SIG-M5 treated with dmso at 0.1 percent for 504 hours (cell line): ENCODE measurements at regions not wholly inside any gene's neighbourhood (a gene's known extent, or its start where the extent isn't known, plus 50 kb on each side); places are given as distances from the start of the nearest gene placed in this dataset.

Experiments used
- DNase-seq: peaks from one replicate; lab custom pipeline; 2025; ENCODE audit not compliant: unreplicated experiment; lab: John Stamatoyannopoulos, UW

DNA sequence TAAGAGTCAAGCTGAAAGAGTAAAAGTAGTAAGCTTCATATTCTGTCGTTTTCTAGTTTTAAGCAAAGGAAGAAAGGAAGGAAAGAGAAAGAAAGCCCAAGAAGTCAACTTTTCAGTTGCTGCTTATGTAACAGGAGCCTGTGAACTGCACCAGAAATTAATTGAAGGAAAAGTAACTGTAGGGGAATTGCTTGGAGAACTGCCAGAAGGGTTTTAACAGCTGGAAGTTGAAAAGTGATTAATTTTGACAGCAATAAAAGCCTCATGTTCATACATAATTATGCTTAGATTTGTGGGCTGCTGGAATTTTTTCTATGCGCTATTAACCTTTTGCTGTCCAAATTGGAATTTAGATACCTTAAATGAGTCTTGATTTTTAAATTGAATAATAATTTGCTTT, 255.7 kb downstream of the ENC1 start:
- no peak for DNase-seq

DNA sequence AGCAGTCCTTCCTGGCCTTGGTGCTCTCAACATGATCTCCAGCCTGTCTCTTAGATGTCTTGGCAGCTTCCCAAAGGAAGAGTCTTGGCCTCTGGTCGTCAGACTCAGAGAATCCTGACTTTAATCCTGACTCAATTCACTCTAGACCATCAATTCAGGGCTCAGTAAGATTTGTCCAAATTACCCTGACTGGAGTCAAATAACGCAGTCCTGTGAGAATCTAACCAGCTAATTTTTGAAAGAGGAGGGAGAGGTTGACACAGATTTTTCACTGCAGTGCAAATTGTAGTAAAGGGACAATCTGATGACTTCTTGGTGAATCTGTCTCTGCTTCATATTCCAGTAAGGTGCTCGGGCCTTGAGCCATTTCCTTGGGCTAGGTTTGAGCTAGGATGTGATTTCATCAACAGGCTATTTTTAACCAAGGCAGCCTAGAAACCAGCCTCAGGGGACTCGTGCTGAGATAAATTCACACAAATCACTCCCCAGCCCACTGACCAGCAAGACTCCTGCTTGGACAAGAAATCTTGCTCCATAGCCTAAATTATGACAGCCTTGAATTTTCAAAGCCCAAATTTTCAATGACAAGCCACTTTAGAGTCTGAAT, 257.4 kb downstream of the ENC1 start:
- no peak for DNase-seq

DNA sequence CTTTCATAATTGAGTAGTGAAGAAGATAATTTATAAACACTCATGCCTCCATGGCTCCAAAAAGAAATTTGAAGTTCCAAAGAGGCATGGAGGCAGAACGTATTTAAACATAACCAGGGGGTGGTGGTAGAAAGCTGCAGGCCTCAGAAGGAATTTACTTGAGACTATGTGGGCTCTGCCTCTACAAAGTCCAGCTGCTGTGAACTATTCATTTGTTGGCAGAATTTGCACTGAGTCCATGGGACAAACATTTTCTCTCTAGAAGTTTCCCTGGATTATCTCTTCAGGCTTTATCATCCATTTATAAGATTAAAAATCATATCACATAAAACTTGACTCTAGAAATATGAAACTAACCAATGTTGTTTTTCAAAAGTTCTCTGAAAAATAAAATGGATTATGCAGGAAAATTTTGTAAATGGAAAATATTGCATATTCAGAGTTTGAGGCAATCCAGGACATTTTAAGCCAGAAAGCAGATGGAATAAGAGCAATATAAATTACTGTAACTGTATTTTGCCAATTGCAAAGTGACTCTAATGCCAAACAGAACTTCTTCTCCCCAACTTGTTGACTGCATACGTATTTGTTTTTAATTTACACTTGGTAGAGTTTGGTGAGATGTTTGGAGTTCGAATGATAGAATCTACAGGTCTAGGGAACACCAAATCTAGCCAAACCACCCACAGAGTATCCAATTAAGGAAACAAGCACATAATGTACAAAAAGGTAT, 258.2 kb downstream of the ENC1 start:
- DNase-seq = no peak

DNA sequence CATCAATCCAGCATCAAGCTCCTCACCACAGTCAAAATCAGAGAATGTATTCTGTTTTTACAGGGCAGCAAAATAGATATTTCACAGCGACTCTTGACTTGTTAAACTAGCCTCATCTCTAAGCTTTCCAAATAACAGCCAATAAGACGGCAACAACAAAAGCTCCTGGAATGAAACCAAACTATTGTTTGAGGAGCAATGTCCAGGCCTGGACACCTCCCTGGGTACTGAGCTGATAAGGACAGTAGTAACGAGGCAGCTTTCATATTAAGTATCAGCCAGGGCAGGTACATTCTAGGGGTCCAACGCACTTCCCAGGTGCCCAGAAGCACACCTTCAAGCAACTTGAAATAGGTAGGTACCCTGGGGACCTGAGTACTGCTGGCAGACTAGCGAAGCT, 260.3 kb downstream of the ENC1 start:
- no peak for DNase-seq

DNA sequence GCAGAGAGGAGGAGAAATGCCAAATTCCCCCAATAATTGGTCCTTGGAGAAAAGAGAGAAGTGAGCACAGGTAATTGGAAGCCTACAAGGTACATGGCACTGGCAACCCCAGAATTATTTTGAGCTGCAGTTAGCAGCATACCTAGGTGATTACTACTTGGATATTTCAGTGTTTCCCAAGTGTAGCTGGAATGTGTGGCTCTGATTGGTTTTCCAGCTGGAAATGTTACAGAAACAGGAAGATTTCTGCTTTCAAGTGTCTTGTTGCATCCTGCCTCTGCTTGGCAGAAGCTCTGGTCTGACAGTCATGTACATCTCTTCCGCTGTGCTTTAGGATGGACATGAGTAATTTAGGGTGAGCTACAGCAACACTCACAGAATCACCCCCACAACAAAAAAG, 262.1 kb downstream of the ENC1 start:
- DNase-seq = no peak

DNA sequence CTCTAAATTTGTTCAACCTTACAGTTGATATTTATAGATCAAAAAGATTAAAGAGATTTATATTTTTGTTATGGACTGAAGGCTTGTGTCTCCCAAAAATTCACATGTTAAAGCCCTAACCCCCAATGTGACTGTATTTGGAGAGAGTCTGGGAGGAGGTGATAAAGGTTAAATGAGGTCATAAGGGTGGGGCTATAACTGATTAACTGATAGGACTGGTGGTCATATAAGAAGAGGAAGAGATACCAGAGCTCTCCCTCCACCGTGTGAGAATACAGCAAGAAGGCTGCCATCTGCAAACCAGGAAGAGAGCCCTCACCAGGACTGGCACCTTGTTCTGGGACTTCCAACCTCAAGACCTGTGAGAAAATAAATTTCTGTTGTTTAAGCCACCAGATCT, 264.3 kb downstream of the ENC1 start:
- DNase-seq = no peak

DNA sequence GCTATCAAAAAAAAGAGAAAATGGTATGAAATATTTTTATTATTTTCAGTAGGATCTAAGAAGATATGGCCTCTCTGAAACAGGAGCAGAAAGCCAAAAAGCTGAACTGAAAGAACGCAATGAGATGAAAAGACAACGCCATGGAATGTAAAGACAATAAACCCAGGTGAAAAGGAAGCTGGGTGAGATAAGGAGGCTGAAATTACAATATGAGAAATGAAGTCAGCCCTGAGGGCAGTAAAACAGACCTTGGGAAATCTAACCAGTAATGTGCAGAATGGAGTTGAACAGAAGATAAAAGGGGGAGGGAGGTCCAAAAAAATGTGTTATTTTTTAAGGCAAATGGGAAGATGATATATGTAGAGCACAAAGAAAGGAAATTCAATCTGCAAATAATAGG, 265.3 kb downstream of the ENC1 start:
- DNase-seq = no peak

DNA sequence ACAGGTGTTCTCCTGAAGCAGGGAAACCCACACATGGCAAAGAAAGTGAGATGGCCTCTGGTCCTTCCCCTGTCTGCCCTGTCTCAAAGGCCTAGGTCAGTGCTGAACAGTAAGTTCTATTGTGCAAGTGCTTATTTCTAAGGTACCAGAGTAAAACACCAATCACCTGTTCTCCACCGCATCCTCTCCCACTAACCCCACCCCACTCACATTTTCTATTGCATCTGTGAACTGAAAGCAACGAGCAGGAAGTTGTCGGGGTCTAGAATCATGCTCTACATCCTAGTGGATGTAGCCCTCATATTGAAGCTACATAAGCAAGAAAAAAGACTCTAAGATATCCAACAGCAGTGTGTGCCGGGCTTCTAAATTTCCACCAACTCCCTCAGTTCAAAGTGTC, 265.9 kb downstream of the ENC1 start:
- no peak for DNase-seq

DNA sequence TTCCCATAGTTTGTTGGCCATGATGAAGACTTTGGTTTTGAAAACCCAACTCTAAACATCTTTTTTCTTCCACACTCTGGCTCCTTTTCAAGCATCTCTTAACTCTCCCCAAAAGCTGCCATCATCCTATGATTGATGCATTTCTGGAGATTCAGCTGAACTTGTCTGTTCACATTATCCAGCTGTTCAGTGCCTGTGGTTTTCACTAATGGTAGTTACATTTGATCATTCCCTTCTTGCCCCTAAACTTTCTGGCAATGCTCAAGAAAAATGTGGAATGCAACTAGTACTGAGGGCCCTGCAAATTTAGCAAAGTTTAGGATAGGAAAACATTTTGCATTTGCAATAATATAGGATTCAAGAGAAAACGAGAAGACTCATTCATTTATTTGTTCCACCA, 267.5 kb downstream of the ENC1 start:
- DNase-seq = no peak

DNA sequence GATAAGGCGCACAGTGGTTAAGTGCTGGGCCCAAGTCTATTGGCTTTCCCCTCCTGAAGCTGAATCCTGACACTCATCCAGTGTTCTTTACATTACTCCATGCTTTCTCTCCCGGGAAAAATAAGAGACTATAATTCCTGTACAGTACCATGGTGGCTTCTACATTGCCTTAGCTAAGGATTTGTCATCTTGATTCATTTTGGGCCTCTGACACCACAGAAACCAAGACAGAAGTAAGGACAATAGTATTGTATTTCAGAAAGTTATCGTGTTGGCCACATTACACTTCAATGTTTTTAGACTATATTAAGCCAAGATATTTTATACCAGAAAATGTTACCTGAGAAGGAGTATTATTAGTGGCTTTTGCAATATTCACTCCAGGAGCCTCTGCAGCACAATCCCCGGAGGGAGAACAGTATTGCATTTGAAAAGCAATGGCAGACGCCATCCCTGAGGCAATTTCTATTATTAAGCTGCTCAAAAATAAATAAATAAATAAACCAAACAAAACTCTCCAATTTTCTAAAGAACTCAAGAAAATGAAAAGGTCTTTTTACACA, 267.9 kb downstream of the ENC1 start:
- no peak for DNase-seq

DNA sequence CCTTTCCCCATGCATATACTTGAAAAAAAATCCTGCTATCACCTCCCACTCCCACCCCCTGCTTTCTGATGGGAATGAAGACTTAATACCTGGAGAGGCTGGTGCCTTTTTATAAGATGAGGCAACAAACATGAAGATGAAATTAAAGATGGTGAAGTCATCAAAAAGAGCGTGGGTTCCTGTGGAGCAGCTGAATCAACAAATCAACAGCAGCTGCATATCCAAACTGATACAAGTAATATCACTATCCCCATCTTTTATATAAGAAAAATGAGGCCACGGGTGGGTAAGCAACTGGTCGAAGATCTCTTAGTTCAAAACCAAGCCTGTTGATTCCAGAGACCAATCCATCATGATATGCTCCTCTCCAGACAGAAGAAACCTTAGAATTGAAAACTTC, 268.5 kb downstream of the ENC1 start:
- DNase-seq = no peak

DNA sequence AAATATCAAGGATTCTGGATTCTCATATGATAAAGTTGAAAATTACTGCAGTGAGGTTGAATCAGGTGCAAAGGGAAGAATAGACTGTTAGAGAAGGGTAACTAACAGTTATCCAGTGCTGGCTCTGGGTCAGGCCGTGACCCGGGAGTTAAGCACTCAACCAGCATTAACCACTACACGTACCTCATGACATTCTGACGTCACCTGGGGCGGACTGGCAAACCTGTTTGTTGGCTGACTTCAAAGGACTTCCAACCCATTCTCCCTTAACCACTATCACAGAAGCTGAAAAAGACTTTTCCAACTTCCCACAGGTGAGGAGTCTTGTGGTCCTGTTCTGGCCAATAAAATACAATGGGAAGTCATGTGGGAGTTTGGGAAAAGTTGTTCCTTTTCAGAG, 268.9 kb downstream of the ENC1 start:
- DNase-seq = no peak

DNA sequence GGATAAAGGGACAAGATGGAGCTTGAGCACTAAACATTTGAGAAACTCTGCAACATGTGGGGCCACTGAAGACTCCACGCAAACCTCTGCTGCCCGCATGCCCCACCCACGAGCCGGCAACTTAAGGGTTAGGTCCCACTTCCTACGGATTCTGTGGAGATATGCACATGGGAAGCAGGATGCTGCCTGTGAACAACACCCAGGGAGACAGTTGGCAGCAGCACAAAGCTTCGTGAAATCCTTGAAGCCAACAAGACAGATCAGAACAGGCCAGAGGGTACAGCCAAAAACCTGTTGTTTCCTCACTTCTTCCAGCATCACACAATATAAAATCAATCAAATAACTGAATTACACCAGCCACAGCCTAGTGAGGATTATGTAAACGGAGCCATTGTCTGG, 270.4 kb downstream of the ENC1 start:
- DNase-seq = no peak

DNA sequence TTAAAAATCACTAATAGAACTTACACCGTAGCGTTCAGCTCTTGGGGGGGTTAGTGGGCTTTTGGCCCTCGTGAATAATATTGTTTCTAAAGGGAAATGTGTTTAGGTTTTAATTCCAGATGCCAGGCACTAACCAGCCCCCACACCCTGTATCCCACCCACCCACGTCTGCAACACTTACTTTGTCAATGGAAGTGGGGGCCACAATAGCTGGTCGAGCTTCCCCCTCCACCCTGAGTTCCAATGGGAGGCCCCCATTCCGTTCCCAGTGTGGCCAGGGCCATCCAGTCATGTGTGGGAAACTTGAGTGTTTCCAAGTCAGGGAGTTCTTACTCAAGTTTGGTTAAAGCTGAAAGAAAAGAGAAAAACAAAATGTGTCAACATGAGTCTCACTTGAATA, 271.4 kb downstream of the ENC1 start:
- DNase-seq = no peak

DNA sequence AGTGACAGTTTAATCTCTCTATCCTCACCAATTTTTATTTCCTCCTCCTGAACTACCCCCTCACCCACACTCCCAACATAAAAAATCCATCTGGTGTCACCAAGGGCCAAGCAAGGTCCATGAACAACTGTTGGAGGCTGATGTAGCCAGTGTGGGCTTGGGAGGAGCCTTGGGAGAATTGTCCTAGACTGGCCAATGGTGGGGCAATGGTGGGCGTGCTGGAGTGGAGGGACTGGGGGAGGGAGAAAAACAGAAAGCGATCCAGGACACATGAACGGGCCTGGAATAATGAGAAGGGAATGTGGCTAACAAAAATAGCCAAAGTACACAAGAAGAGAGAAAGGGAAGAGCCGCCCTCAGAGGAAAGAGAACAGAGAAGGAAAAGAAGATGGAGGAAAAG, 272.6 kb downstream of the ENC1 start:
- no peak for DNase-seq

DNA sequence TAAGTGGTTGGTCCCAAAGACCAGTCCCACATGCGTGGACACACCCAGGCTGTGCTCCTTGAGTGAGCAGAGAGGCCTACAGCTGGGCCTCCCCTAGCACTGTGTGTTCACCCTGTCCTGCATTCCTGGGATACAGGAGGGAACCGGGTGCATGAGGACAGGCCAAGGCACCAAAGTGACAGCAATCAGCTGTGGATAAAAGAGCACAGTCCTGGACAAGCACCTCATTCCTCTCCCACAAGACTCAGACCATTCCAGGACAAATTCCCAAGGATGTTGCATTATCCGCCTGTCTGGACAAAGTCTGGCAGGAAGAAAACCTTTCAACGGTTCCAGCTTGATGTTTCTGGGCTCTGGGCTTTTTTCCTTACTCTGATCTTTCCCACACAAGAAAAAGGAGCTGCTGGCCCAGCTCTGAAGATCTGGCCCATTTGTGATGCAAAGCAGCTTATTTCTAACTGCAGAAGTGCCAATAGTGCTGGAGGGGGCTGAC, 273.2 kb downstream of the ENC1 start:
- DNase-seq = no peak

DNA sequence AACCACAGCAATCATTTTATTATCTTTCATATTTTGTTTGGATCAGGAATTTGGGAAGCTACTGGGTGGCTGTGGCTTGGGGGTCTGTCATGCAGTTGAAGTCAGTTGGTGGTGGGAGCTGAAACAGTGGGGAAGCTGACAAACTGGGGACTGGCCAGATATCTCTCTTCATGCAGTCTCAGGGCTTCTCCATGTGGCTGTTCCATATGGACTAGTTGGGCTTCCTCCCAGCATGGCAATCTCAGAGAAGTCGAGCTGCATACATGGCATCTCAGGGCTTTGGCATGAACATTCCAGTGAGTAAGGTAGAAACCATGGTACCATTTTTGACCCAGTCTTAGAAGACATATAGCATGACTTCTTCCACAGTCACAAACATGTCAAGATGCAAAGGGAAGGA, 274.8 kb downstream of the ENC1 start:
- no peak for DNase-seq

DNA sequence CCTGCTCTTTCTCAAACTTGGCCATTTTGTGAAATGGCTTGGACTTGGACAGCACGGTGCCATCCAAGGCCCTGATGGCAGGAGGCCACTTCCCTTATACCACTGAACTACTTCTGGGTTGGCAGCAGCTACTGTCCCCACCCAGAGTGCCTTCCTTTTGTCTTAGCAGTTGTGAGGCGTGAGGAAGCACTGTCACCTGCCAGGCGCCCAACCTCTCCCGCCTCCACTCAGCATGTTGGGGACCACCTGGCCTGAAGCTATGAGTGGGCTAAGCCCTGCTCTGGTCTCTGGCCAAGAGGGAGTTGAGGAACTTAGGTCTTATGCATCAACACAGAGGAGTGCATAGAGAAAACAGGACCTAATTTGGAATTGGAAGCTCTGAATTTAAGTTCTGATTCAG, 276.0 kb downstream of the ENC1 start:
- DNase-seq = no peak

DNA sequence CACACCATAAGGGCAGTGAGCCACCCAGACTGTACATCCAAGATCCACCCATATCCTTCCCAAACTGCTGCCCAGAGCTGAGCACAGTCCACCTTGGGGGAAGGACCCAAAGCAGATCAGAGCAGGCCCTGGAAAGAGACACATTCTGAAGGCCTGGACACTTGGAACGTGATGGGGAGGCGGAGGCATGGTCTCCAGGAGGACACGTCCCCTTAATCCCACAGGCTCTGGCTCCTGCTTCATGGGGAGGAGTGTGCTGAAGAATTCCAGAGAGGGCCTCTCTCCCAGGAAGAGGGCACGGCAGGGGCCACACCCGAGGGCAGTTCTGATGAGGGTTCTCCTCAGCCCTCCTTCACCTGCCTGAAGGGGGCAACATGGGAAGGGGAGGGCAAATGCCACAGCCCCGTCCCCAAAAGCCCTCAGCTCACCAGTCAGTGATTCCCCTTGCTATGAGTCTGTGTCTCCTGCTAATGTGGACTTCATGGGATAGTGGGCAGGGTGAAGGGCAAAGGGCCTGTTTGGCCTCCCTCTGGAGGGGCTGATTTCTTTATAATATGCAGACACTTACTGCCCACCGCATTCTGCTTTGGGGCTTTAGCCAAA, 276.8 kb downstream of the ENC1 start:
- DNase-seq = no peak

DNA sequence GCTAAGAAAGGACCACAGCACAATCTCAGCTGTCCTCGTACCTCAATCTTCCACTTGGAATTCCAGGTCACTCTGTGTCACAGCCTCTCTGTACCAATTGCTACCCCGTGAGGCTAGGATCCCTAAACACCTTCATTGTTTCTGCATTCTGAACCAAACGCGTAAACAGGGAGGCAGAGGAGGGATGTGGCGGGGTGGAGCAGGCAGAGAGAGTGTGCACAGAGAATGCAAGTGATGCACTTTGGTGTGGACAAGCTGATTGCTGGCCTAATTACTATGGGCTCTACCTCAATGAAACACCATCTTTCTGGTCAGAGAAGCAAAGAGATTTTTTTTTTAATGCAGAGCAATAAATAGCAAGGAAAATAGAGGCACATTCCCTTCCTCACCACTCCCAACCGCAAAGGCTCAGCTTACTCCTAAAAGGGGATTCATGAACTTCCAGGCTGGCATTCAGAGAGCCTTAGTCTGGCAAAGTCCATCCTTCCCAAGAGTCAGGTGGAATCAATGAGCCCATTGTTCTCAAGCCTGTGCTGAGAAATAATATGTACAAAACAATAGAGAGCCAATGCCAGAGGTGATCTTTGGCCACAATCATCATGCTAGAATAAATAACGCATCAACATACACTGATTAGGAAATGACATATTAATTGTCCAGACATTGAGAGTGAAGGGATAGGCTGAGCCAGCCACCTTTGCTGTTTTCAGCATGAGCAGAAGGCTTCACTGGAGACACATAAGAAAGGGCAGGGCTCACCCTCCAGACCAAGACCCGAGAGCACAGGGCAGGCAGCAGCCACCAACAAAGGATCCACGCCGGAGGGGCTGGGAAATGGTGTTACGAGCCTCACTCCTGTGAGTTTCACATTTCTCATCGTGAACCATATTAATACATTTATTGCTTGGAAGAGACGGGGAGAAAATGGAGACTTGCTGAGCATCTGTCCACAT, 278.8 kb downstream of the ENC1 start:
- no peak for DNase-seq

DNA sequence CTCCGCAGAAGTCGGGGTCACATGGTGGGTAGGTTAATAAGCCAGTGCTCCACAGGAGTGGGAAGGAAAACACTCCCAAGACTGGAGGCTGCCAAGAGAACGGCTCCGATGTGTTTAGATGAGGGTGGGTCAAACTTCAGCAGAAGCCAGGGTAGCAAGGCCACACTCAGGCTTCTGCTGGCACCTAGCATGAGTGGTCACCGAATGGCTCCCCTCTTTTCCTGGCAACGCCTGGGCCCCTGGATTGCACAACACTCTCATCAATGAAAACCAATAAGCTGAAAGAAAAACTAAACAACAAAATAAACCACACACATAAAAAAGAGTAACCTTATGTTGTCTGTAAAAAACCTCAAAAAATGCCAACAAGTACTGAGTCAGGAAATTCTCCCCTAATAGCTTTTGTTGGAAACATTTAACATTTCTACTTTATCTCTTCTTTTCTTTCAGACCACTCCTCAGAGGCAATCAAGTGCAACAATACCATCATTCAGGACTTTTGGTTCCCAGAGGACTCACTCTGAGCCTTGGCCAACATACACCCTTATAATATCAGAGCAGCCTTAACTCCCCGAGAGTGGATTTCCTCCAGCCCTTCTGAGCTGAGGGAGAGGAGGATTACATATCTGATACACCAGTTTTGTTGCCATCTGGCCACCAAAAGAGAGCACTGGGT, 279.9 kb downstream of the ENC1 start:
- DNase-seq = no peak
